Frontal cortex (tissue), 4 donors: ENCODE measurements at regions not wholly inside any gene's neighbourhood (a gene's known extent, or its start where the extent isn't known, plus 50 kb on each side); places are given as distances from the start of the nearest gene placed in this dataset. TPM values are rescaled to one million over a fixed set of nuclear protein-coding genes. Genes with fewer than 3 reads are reported as not detected.

ENCODE experiments used
- DNase-seq, 2 donors: peaks; one replicate each; pipeline ENCODE4 v3.0.0; 2012; ENCODE audit warnings: low spot score in 2 of 2
- FAIRE-seq: peaks from 2 replicates; lab custom pipeline; 2012; peaks lifted over from hg19 to GRCh38; lab: Jason Lieb, UNC
- small RNA-seq: library from RNA; depleted of rRNA; stranded (forward); fragments of <200 nt; gene quantifications from one replicate; pipeline ENCODE3, GENCODE V24; 2014
- donor health status: control.
- donor health status: control.
- donor health status: control.

DNA sequence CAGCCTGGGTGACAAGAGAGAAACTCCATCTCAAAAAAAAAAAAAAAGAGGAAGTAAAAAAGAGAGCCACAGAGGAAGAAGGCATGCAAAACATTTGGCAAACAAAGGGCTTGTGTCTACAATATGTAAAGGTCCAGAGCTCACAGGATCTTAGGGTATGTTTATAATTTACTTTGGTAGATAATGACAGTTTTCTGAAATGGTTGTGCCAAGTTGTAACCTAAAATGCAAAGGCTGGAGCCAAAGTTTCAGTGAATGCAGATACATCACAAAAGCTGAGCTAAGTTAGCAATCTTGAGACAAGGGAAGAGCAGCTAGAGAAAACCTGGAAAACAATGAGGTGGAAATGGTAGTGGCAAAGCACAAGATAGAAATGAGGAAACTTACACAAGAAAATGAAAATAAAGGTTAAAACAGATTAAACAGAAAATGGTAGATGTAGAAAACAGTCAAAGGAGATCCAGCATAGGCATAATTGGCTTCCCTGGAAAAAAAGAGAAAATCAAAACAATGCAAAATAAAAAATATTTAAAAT is 77.5 kb upstream of the HK2 start:
- FAIRE-seq, result no peak
- no peak for DNase-seq

DNA sequence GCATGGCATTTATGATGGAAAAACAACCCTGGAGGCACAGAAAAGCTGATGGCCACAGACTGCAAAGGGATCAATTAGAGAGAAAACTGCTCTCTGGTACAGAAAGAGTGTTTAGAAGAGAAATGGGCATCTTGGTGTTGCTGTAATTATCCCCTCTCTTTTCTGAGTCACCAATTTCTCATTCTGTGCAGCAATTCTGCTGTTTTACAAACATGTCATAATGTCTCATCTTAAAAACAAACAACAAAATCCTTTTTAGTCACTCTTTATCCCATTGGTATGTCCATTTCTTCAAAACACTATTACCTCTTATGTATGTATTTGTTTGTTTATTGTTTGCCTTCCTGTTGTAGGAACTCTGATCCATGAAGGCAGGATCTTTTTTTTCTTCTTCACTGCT is 73.9 kb upstream of the HK2 start:
- no peak for FAIRE-seq
- DNase-seq, result no peak

DNA sequence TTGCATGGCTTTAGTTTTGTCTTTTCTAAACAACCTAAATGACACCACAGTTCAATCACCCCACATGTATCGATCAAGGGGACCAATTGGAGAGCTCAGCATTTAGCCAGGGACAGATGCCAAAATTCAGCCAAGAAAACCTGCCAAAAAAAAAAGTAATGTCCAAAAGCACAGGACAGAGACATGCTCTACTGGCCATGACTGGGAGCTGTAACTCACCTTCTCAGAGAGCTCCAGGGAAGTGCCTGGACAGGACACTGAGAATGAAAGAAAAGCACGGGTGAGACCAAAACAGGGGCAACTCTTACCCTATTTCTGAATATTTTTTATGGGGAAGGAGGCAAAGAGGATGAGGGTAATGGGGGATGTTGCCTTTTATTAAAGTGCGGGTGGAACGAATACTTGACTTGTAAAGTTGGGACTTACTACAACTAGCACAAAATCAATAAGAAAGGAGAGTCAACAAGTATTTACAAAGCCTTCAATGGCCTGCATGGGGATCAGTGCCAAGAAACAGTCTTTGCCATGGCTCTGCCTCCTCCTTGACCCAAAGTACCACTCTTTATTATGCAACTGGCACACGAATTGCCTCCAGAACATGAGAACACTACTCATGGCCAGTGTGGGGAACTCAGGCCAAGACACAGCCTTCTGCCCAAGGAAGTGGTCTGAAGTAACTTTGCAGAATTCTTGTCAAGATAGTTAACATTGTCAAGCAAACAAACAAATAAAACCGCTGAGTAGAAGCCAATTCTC is 72.9 kb upstream of the HK2 start:
- FAIRE-seq (no peak), DNase-seq (no peak)

GRCh38 chr2:74762789-74763188 is 71.1 kb upstream of the HK2 start:
- DNase-seq, result no peak
- FAIRE-seq, result no peak

DNA sequence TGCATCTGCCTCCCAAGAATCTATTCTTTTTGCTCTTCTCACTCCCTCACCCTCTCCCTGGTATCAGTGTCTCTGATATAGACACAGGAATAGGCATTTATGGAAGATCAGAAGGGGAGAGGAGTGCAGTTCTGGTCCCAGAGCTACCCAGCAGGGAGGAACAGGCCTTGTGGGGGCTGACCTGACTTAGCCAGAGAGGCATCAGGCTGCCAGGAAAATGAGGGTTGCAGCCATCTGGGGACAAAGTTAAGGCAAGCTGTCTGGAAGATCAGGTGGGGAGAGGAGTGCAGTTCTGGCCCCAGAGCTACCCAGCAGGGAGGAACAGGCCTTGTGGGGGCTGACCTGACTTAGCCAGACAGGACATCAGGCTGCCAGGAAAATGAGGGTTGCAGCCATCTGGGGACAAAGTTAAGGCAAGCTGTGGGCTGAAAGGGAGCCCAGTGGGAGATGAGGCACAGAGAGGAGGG is 69.9 kb upstream of the HK2 start:
- DNase-seq (no peak), FAIRE-seq (no peak)

DNA sequence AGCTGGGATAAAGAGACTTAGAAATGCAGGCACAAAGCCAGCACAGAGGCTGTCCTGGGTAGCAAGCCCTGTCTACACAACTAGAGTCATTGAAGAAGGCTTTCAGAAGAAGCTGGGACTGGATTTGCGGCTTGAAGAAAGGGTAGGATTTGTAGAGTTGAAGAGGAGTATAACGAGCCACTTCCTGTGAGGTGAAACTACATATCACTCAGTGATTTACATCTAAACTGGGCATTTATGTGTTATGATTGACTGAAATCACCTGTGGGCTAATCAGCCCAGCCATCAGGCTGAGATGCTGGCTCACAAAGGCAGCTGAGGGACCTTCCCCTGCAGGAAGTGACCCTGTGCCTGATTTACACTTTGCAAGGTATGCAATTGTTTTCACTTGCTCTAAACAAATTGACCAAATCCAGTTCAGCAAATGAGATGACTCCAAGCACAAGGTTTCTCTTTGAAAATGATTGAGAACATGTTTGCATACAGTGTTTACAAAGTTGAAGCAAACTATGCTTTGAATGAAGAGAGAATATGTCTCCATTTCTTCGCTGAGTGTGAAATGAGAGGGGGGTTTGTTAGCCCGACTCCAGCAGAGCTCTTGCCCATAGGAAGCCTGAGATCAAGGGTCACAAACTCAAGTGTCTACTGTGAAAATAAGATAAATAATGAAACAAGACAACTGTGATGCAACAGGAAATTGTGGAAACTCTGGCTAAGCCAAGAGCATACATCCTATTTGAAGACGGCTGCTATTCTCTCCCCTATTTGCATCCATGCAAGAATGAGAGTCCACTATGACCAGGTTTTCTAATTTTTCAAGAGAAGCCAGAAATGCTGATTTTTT is 69.3 kb upstream of the HK2 start:
- DNase-seq, result no peak
- FAIRE-seq, result no peak

- FAIRE-seq (no peak), DNase-seq (no peak)
Observed at GRCh38 chr2:74766780-74767179, 67.1 kb upstream of the HK2 start.

- FAIRE-seq, result no peak
- DNase-seq, result no peak
Observed at GRCh38 chr2:74767618-74768017, 66.3 kb upstream of the HK2 start.

DNA sequence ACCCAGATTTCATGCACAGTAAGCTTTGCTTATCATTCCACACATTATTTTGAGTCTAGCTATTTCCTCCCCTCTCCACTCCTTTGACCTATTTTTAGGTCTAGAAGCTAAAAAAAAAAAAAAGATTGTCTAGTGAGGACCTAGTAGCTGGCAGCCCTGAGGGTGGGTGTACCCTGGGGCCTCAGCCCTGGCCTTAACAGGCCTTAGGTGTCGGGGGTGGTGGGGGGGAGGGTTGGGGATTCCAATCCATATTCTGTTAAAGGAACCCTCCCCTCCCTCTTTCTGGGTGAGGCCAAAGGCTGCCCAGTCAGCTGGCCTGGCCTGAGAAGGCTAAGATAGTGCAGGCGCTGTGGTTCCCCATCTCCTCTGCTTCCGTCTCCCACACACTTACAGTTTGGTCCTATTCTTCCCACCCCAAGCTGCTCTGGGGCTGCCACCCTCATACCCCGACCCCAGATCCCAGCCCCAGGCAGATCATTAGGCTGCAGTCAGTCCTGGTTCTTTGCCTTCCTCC is 65.5 kb upstream of the HK2 start:
- no peak for FAIRE-seq
- no peak for DNase-seq

GRCh38 chr2:74772046-74772445 is 61.9 kb upstream of the HK2 start:
- FAIRE-seq, result no peak
- no peak for DNase-seq

- FAIRE-seq (no peak), DNase-seq (no peak)
Observed at GRCh38 chr2:74777161-74777900, 56.6 kb upstream of the HK2 start.

- no peak for FAIRE-seq
- peak in 1 of 2 donors; percentile 7 for DNase-seq
Observed at GRCh38 chr2:74778381-74779264, 55.3 kb upstream of the HK2 start.

GRCh38 chr2:74779265-74779558 is 54.7 kb upstream of the HK2 start:
- no peak for DNase-seq
- FAIRE-seq, result no peak

DNA sequence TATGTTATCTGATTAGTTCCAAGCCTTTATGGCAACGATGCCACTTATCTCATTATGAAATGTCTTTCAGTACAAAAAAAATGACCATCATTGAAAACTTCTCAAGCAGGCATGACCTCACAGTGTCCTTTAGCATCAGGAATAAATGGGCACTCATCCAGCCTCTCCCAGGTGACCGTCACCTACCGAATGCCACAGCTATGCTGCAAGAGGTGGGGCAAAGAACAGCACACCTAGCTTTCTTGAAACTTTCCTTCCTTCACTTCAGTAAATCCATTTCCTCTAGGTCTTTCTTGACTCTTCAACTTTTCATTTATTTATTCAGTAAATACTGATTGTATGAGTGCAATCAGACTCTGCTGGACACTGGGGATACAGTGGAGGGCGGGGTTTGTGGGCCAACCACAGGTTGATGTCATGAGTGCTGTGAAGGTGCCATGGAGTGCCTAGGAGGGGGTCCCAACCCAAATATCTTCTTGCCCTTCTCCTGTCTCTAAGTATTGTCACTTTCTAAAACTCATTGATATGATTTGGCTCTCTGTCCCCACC is 54.3 kb upstream of the HK2 start:
- DNase-seq (no peak), FAIRE-seq (no peak)

Small RNAs in the stretch of these regions (small RNA-seq; reads per million reads assigned to genes)
- not detected for gene AC007387.1
